SKM-1 treated with dmso at 0.1 percent for 144 hours (cell line): ENCODE measurements at regions not wholly inside any gene's neighbourhood (a gene's known extent, or its start where the extent isn't known, plus 50 kb on each side); places are given as distances from the start of the nearest gene placed in this dataset.

Experiments
- DNase-seq: peaks from one replicate; lab custom pipeline; 2025; ENCODE audit not compliant: unreplicated experiment; lab: John Stamatoyannopoulos, UW

DNA sequence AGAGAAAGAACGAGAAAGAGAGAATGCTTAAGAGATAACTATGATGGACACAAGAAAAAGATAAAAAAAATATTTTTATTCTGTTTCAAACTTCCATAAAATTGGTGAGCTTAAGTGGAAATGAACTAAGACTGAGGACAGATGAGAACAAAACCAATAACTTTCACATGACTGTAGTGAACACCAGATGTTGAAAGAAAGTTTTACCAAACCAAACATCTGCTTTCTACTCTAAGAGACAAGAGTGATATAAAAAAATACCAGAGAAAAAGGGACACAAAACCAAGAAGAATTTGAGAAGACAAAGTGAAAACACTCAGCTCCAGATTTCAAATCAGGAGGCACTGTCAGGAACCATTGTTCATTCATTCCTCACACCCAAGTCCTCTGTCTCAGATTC is 147.9 kb downstream of the IMPG2 start:
- DNase-seq = no peak

DNA sequence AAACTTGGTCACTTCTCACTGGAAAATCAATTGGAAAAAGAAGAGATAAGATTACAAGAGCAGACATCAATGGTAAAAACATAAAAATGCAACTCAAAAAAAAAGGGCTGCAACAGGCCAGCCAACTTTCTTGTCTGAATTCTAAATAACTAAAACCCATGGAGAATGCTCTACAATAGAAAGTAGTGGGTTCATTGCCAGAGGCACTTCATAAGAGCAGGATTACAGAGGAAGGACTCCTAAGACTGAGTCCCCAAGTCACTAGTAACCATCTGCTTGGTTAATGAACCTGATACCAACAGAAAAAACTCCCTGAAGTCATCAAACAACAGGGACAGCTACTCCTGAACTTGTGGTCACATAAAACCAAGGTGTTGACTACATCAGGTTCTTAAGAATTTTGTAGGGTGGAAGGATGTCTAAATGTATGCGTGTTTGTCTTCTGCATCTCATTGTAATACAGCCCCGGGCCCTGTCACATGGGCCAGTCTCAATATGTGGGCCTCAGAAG is 148.6 kb downstream of the IMPG2 start:
- DNase-seq = no peak

DNA sequence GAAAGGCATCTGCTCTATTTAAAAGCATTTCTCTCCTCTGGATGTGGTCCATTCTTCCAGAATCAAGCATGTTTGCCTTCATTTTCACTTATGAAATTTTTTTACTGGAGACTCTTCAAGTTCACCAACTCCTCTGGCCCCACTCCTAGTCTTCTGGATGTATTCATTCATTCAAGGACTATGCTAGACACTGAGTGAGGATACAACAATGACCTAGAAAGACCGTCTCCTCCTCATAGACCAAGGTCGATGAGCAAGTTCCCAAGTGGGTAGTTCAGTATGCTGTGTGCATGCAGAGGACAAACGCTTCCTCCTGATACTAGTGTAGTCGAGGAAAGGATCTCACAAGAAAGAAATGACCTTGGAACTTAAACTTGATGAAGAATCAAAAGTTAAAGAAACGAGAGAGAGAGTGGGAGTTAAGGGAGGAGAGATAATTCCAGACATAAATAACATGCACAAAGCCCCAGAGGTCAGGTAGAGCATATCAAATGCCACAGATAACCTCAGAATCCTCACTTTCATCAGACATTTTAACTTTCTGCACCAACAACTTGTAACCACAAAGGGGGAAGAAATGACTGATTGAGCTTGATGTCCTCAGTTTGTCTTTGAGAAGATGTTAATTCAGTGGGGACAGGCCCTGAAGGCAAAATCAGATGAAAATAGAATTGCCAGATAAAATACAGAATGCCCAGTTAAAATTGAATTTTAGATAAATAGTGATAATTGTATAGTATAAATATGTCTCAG is 149.4 kb downstream of the IMPG2 start:
- no peak for DNase-seq

DNA sequence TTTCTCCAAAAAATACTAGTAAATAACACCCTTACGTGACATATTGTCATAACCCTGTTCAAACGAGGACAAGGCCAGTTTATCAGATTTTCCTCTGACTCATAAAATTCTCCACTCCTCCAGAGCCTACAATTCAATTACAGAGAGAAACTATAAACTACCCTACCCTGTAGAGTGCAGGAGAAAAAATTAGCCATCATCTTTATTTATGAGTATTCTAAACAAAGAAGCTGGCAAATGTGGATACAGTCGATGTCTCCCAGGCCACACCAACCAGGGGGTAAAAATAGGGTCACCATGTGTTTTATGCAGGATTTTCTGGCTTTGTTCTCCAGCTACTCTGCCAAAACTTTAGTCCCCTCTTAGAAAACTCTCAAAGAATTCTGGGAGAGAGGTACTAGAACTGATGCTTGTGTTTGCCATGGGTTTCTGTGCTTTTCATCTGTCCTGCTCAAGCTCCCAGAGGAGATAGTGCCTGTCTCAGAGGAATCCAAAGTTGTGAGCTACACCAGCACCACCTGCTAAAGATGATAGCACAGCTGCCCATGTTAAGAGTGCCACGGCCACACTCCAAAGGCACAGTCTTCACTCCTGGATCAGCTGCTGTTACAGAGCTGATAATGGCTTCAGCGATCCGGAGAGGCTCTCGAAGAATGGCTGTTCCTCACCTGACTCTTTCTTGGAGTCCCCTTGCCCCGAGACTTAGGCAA is 150.2 kb downstream of the IMPG2 start:
- DNase-seq = no peak

DNA sequence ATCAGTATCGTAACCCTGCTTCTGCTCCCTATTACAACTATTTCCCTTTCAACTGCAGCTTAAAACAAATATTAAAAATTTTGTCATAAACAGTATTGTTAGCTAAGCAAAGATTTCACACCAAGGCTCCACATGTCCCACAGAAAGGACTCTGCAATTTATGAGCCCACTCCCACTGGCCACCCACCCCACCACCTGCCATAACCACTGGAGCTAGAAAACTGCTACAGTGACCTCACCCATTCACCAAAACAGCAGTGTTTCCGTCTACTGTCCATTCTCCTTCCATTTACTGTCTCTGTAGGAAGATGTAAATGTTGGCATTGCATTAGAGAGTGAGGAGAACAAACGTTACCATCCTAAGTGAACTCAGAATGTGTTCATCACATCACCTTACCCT is 150.9 kb downstream of the IMPG2 start:
- no peak for DNase-seq

DNA sequence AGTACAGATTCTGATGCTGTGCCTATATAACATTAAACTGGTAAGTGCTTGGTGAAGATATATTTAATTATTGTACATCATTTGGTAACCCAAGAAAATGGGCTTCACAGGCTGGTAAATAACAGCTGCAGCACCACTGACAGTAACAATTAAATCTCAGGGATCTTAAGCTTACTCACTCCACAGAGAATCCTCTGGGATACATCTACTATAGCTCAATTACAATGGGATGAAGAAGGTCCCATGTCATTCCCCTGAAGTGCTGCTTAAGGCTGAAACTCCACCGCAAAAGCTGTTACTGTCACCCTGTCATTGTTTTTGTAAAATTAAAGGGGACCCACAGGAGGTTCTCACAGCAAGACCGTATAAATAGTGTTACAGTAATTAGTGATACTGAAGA is 153.0 kb downstream of the IMPG2 start:
- no peak for DNase-seq

DNA sequence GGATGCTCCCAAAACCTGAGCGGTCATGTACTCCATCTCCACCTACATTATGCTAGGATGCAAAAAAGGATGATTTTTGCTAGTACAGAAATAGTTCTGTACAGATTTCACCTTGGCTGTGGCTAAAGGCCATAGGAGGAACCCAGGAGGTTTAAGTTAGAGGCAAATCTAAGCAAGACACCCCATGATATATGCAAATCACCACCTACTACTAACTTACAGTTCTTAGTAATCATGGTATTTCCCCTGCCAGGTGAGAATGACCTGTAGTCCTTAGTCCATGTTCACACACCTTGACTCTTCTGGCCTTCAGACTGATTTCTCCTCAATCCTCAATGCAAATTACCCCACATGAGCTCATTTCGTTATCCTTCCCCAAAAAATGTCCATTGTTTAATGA is 154.2 kb downstream of the IMPG2 start:
- DNase-seq = no peak

DNA sequence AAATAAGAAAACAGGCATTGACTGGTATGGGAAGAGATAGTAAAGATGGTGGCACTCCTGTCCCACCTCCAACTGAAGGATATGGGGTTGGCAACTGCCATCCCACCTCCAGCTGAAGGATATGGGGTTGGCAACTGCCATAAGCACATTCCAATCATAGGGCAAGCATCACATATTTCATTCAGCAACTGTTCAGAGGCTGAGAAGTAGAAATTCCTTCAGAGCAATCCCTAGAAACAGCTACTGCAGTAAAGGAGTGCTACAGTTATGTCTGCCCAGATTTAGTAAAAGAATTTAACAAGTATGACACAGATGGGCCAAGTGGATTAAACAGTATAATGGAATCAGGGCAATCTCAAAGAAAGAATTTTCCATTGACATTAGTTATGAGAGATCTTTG is 156.8 kb downstream of the IMPG2 start:
- no peak for DNase-seq

DNA sequence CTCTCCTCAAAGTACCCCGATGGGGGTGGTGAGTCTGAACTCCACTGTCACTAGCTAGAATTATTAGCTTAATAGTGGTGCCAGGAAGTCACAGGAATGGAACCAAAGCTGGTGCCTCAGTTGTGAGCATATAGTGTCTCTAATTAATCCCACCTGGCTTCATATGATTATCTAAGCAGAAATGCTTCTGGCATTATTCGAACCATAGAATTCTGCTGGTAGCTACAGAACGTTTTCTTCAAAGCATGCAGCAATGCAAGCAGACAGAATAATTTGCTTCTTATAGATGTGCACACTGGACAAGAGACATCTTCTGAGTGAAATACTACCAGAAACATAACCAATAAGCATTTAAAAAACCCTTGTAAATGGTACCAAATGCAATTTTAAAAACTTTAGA is 160.9 kb downstream of the IMPG2 start:
- DNase-seq = no peak

DNA sequence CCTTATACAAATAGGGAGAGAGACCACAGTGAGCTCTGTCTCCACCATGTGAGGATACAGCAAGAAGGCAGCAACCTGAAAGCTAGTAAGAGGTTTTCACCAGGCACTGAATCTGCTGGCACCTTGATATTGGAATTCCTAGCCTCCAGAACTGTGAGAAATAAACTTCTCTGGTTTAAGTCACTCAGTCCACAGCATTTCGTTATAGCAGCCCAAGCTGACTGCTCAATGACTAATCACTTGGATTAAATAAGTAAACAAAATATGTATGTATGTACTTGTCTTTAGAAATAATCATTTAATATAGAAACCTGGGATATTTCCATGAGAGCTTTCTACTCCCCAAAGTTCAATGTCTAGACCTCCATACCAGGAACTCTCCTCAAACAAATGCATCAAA is 162.0 kb downstream of the IMPG2 start:
- DNase-seq = no peak

DNA sequence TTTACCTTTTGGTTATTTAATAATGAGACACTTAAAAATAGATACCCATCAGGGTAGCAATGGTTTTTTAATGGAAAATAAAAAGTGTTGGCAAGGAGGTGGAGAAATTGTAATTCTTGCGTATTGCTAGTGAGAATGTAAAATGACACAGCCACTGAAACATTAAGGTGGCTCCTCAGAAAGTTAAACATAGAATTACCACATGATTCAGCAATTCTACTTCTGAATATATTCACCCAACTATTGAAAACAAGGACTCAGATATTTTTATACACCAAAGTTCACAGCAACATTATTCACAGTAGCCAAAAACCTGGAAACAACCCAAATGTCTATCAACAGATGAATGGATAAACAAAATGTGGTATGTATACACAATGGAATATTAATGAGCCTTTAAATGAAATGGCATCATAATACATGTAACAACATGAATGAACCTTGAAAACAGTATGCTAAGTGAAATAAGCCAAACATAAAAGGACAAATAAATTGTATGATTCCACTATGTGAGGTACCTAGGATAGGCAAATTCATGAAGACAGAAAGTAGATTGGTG is 163.5 kb downstream of the IMPG2 start:
- DNase-seq = no peak

DNA sequence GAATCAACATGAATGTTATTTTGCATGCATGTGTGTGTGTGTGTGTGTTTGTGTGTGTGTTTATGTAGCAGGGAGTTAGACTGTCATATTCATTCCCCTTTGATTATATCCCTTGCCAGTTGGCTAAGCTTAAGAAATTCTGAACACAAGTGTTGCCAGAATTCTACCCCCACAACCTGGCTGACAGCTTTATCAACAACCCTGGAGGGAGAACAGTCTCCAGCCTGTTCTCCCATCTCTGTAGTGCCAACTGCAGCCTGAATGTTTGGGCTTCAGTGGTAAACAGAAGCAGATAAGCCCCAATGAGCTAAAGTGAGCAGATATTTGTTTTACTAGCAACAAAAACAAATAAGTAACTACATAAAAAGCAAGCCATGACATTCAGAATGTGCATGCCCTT is 162.6 kb upstream of the ABI3BP start:
- no peak for DNase-seq

DNA sequence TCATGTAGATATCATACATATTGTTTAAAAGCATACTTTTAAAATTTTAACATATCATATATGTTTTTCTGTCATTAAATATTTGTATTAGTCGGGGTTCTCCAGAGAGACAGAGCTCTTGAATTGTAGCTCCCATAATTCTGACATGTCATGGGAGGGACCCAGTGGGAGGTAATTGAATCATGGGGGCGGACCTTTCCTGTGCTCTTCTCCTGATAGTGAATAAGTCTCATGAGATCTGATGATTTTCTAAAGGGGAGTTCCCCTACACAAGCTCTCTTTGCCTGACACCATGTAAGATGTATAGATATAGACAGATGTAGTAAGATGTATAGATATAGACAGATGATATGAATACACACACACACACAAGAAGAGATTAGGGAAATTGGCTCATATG is 161.2 kb upstream of the ABI3BP start:
- no peak for DNase-seq

DNA sequence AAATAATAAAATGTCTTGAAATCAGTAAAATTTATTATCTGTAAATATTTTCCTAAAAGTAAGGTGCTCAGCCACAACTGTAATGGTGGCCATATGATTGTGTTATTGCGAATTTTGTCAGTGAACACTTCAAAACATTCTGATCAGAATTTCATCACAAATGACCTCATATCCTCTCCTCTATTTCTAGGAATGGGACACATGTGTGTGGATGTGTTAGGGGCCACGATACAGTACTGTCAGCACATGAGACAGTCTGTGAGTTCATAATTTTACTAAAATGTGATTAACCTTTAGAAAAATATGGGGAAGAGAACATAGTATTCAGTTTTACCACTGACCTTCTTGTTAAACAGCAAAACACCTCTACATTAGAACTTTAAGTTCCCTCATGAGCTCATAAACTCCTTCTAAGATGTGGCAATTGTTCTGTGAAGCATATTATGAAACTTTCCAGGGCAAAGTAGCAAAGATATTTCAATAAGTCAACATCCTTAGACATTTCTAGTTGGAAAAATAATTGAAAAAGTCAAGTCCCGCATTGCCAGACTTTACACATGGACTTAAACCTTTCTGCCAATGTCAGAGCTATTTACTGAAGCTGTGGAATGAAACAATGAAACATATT is 158.2 kb upstream of the ABI3BP start:
- DNase-seq = no peak

DNA sequence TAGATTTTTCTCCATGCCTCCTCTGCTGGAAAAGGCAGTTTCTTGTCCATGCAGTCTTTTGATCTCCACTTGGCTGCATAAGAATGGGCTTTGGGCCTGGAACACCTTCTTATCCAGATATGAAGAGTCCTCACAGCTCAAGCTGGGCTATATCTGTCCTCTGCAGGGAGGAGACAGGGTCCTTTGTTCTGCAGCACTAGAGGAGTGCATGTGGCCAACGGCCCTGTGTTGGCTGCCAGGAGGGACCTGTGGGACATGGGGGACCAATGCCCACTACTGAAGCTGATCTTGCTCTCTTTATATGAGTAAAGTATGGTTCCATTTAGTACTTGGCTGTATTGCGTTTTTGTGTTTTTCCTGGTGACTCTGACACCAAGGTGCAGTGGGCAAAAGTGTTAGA is 157.3 kb upstream of the ABI3BP start:
- DNase-seq = no peak

DNA sequence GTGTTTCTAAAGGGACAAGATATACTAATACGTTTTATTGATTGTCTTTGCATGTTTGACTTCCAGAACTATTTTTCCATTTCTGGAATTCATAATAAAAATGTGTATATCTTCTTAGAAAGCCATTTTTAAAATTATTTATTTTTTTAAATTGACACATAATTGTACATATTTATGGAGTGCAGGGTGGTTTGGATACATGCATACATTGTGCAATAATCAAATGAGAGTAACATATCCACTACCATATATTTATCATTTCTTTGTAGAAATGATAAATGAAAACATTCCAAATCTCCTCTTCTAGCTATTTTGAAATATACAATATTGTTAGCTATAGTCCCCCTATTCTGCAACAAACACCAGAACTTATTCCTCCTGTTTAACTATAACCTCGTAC is 156.5 kb upstream of the ABI3BP start:
- no peak for DNase-seq

DNA sequence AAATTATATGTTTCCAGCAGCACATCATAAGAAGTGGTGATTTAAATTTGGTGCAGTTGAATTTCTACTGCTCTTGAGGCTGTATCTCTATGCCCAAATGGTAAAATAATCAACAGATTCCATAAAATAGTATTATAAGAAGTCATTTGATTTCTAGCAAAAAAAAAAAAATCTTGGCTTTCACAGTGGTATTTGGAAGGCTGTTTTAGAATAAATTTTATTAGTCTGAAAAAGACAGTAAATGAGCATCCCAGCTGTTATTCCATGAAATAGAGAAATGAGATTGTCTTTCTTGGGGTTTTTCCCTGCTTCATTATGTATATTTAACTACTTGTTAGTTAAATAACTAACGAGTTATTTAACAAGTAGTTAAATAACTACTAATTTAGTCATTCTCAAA is 156.0 kb upstream of the ABI3BP start:
- no peak for DNase-seq

DNA sequence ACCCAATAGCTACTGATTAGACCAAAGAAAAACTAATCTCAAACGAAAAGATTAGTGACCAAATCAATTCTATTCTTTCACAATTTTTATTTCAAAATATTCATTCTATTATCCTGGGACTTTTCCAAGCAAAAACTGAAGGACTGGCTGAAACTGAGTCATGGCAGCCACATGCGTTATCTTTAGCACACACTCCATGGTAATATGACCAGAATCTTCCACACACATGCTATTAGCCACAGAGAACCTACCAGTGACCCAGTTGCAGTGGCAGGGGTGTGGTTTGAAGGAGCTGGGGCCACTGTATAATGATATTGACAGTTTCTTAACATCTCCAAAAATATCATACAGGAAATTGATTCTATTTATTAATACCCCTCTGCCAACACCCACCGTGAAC is 154.8 kb upstream of the ABI3BP start:
- DNase-seq = no peak

DNA sequence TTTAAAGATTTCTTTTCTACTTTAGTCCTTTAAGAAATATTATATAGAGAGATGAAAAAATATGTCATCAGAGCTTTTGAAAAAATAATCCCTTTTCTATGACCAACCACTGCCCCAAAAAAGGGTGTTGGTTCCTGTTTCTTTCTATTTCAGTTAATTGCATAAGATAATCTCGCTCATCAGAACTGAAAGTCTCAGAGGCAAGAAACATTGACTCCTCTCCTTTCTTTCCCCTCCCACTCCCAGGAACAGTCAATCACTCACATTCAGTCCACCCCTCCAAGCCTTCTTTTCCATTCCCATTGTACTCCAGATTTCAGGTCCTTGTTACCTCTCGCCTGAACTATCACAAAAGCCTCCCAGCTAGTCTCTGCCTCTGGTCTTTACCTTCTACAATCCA is 153.7 kb upstream of the ABI3BP start:
- peak; percentile 7 for DNase-seq

DNA sequence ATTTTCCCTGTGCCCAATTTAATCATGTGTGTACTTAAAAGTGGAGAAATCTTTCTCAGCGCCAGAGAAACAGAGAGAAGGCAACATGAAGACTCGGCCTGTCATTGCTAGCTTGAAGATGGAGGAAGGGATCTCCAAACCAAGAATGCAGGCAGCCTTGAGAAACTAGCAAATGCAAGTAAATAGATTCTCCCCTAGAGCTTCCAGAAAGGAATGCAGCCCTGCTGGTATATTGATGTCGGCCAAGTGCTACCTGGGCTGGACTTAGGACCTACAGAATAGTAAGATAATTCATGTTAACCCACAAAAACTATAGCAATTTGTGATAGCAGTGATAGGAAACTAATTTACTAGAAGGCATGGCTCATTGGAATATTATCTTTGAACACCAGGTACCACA is 150.9 kb upstream of the ABI3BP start:
- no peak for DNase-seq

DNA sequence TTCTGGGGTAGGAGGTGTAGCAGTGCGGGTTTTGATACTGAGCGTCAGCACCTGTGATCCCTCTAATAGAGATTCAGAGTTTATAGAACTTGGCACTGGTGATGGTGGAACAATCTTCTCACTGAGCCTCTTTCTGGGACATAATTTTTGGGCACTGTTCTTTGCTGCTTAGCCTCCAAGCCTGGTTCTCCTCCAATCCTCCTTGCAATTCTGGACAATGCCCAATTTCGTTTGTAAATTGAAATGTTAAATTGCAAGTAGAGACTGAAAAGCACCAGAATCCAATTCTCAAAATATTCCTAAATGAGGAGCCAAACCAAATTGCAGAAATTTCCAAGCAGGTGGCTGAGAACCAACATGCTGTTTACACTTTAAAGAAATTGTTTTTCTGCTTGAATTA is 149.8 kb upstream of the ABI3BP start:
- DNase-seq = no peak

DNA sequence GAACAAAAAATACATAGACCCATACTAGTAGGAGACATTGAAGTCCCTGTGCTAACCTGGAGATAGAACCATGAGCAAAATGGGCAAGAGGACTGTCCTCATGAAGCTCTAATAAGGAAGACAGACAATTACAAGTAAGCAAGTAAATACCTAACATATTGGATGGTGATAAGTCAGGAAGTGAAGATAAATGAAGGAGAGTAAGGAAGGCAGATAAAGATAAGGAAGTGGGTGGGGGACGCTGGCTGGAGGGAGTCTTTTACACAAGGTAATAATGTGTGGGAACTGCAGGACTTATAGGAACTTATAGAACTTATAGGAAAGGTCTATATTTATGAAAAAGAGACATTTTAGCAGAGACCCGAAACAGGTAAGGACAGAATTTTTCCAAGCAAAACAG is 148.9 kb upstream of the ABI3BP start:
- DNase-seq = no peak
